ENCODE measurements at regions not wholly inside any gene's neighbourhood (a gene's known extent, or its start where the extent isn't known, plus 50 kb on each side); places are given as distances from the start of the nearest gene placed in this dataset.

DNA sequence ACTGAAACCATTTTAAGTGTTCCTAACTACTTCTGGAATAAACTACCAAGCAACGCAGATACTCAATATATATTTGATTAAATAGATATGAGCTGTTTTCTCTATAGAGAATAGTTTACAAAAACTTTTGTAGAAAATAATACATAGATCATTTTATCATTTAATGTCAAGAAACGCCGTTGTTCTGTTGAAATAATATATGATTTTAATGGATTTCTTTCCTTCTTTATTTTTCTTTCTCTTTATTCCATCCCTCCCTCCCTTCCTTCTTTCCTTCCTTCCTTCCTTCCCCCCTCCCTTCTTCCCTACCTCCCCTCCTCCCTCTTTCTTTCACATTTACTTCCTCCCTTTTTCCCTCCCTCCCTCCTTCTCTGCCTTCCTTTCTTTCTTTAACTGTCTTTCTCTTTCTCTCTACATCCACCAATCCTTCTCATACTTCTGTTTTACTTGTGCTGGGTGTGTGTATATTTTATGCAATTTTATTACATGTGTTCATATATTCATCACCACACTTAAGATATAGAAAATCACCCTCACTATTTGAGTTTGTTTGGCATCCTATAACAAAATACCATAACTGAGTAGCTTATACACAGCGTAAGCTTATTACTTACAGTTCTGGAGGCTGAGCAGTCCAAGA, 230.9 kb upstream of the BRINP3 start:
- FAIRE-seq (no peak), DNase-seq (no peak)
- no peak overlapping the region for H3K4me3 ChIP-seq (ENCODE audit: low read length in 3 of 3)
- H3K27me3 ChIP-seq (ENCODE audit: control insufficient read depth, insufficient read depth, low read length): no peaks in the 10 kb centered on the region
- no peaks in the 10 kb centered on the region for H3K36me3 ChIP-seq (ENCODE audit: control insufficient read depth in 2 of 3, insufficient read depth in 3 of 3, low read length in 3 of 3)
- H3K27ac ChIP-seq (ENCODE audit: low read depth in 2 of 2, low read length in 2 of 2): no peak overlapping the region
- TF ChIP-seq, protein P1, sequence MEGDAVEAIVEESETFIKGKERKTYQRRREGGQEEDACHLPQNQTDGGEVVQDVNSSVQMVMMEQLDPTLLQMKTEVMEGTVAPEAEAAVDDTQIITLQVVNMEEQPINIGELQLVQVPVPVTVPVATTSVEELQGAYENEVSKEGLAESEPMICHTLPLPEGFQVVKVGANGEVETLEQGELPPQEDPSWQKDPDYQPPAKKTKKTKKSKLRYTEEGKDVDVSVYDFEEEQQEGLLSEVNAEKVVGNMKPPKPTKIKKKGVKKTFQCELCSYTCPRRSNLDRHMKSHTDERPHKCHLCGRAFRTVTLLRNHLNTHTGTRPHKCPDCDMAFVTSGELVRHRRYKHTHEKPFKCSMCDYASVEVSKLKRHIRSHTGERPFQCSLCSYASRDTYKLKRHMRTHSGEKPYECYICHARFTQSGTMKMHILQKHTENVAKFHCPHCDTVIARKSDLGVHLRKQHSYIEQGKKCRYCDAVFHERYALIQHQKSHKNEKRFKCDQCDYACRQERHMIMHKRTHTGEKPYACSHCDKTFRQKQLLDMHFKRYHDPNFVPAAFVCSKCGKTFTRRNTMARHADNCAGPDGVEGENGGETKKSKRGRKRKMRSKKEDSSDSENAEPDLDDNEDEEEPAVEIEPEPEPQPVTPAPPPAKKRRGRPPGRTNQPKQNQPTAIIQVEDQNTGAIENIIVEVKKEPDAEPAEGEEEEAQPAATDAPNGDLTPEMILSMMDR (IDR thresholded peaks at IDR 0.05; ENCODE audit: borderline replicate concordance, extremely low read depth, insufficient read depth): no peak
- no peaks in the 10 kb centered on the region for H3K4me1 ChIP-seq (ENCODE audit: control insufficient read depth in 2 of 3, insufficient read depth in 2 of 3, low read depth in 1 of 3, low read length in 3 of 3)
- H3K9ac ChIP-seq (ENCODE audit: low read length in 3 of 3): no peak overlapping the region
- H3K9me3 ChIP-seq (ENCODE audit: control insufficient read depth in 2 of 3, insufficient read depth in 1 of 3, low read length in 3 of 3): no peaks in the 10 kb centered on the region
- intact Hi-C loops (cut with DNase I): no loop called here

DNA sequence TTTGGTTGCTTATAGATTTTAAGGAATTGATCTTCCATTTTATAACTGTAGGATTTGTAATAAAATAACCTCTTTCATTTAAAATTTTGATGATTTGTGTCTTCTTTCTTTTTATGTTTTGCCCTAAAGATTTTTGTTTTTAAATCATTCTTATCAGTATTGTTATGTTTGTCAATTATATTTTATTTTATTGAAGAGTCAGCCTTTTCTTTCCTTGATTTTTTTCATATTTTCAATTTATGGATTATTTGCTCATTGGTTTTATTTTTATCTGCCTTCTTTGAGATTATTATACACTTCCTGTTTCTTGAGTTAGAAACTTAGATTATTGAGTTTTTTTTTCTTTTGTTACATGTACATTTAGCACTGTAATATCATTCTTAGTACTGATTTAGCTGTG, 233.4 kb upstream of the BRINP3 start:
- Histone ChIP-seq H3K4me3 (ENCODE audit: low read length in 3 of 3) (no peak overlapping the region), H3K9ac (ENCODE audit: low read length in 3 of 3) (no peak overlapping the region), H3K27me3 (ENCODE audit: control insufficient read depth, insufficient read depth, low read length) (no peaks in the 10 kb centered on the region), H3K27ac (ENCODE audit: low read depth in 2 of 2, low read length in 2 of 2) (no peak overlapping the region), H3K36me3 (ENCODE audit: control insufficient read depth in 2 of 3, insufficient read depth in 3 of 3, low read length in 3 of 3) (no peaks in the 10 kb centered on the region), H3K9me3 (ENCODE audit: control insufficient read depth in 2 of 3, insufficient read depth in 1 of 3, low read length in 3 of 3) (no peaks in the 10 kb centered on the region), H3K4me1 (ENCODE audit: control insufficient read depth in 2 of 3, insufficient read depth in 2 of 3, low read depth in 1 of 3, low read length in 3 of 3) (no peaks in the 10 kb centered on the region)
- peak; percentile 58 for FAIRE-seq
- intact Hi-C loops (cut with DNase I): no loop called here
- TF ChIP-seq, protein P1 (IDR thresholded peaks at IDR 0.05; ENCODE audit: borderline replicate concordance, extremely low read depth, insufficient read depth): no peak
- DNase-seq: no peak

DNA sequence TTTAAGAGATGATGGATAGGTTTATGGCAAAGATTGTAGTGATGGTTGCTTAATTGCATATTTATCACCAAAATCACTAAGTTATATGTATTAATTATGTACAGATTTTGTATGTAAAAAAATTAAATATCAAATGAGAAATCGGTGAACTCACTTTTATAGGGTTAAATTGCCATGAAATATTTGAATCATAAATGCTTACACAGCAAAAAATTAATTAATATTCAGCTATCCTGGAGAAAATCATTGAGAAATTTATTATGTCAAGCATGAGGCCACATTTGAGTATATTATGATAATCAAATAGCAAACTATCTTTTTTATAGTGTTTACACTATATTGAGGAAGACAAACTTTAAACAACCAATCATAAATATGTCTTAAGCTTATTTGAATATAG, 239.4 kb upstream of the BRINP3 start:
- no peaks in the 10 kb centered on the region for H3K9me3 ChIP-seq (ENCODE audit: control insufficient read depth in 2 of 3, insufficient read depth in 1 of 3, low read length in 3 of 3)
- intact Hi-C loops (cut with DNase I): no loop called here
- H3K27me3 ChIP-seq (ENCODE audit: control insufficient read depth, insufficient read depth, low read length): no peaks in the 10 kb centered on the region
- FAIRE-seq (no peak), DNase-seq (no peak)
- no peak overlapping the region for H3K4me3 ChIP-seq (ENCODE audit: low read length in 3 of 3)
- H3K36me3 ChIP-seq (ENCODE audit: control insufficient read depth in 2 of 3, insufficient read depth in 3 of 3, low read length in 3 of 3): no peaks in the 10 kb centered on the region
- no peak overlapping the region for H3K27ac ChIP-seq (ENCODE audit: low read depth in 2 of 2, low read length in 2 of 2)
- H3K4me1 ChIP-seq (ENCODE audit: control insufficient read depth in 2 of 3, insufficient read depth in 2 of 3, low read depth in 1 of 3, low read length in 3 of 3): no peaks in the 10 kb centered on the region
- H3K9ac ChIP-seq (ENCODE audit: low read length in 3 of 3): no peak overlapping the region
- TF ChIP-seq, protein P1 (IDR thresholded peaks at IDR 0.05; ENCODE audit: borderline replicate concordance, extremely low read depth, insufficient read depth): no peak

Measured in kidney (tissue), 13 donors.